ENCODE measurements at regions not wholly inside any gene's neighbourhood (a gene's known extent, or its start where the extent isn't known, plus 50 kb on each side); places are given as distances from the start of the nearest gene placed in this dataset.

DNA sequence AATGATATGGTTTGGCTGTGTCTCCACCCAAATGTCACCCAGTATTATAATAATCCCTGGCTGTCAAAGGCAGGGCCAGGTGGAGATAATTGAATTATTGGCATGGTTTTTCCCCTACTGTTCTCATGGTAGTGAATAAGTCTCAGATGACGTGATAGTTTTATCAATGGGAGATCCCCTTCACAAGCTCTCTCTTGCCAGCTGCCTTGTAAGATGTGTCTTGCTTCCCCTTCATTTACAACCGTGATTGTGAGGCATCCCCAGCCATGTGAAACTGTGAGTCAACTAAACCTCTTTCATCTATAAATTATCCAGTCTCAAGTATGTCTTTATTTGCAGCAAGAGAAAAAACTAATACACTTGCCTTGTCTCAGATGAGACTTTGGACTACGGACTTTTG, 907.3 kb upstream of the MANEA start:
- POLR2A ChIA-PET: no interaction called here
- Histone ChIP-seq H3K27me3 (ENCODE audit: control insufficient read depth, insufficient read depth, low read length) (no peaks in the 10 kb centered on the region), H3K4me3 (ENCODE audit: low read depth, low read length) (no peak overlapping the region), H3K36me3 (ENCODE audit: control insufficient read depth, insufficient read depth, low read length) (no peaks in the 10 kb centered on the region)
- CTCF ChIA-PET: no interaction called here
- TF ChIP-seq, protein P1, sequence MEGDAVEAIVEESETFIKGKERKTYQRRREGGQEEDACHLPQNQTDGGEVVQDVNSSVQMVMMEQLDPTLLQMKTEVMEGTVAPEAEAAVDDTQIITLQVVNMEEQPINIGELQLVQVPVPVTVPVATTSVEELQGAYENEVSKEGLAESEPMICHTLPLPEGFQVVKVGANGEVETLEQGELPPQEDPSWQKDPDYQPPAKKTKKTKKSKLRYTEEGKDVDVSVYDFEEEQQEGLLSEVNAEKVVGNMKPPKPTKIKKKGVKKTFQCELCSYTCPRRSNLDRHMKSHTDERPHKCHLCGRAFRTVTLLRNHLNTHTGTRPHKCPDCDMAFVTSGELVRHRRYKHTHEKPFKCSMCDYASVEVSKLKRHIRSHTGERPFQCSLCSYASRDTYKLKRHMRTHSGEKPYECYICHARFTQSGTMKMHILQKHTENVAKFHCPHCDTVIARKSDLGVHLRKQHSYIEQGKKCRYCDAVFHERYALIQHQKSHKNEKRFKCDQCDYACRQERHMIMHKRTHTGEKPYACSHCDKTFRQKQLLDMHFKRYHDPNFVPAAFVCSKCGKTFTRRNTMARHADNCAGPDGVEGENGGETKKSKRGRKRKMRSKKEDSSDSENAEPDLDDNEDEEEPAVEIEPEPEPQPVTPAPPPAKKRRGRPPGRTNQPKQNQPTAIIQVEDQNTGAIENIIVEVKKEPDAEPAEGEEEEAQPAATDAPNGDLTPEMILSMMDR (IDR thresholded peaks at IDR 0.05; ENCODE audit: insufficient read depth, low read depth, low read length): no peak
- no peak for DNase-seq (ENCODE audit: low read depth)

DNA sequence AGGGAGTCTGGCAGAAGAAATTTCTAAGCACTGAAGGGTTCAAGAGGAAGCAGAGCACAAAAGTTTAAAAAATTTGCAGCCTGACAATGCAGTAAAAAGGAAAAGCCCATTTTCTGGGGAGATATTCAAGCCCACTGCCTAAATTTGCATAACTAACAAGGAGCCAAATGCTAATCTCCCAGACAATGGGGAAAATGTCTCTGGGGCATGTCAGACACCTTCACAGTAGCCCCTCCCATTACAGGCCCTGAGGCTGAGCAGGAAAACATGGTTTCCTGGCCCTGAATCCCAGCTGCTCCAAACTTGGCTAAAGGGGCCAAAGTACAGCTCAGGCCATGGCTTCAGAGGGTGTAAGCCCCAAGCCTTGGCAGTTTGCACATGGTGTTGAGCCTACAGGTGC, 908.5 kb upstream of the MANEA start:
- TF ChIP-seq, protein P1 (IDR thresholded peaks at IDR 0.05; ENCODE audit: insufficient read depth, low read depth, low read length): no peak
- DNase-seq (ENCODE audit: low read depth): no peak
- CTCF ChIA-PET: no interaction called here
- Histone ChIP-seq H3K36me3 (ENCODE audit: control insufficient read depth, insufficient read depth, low read length) (no peaks in the 10 kb centered on the region), H3K27me3 (ENCODE audit: control insufficient read depth, insufficient read depth, low read length) (no peaks in the 10 kb centered on the region), H3K4me3 (ENCODE audit: low read depth, low read length) (no peak overlapping the region)
- POLR2A ChIA-PET: no interaction called here

DNA sequence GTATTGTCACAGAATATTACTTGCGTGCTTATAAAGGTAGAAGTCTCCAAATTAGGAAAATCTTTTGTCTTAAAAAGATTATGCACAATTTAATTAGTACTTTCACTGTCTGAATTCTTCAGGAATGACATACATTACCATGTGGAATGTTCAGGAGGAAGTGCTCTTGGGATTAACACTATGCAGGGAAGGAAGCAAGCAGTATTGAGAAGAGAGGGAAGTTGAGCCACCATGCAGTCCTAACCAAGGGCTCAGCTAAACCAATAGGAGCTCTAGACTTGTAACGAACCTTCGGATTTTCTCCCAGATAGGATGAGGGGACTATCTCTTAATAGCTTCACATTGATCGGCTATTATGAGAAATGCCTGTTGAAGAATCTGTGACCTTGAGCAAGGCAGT, 918.4 kb upstream of the MANEA start:
- Histone ChIP-seq H3K36me3 (ENCODE audit: control insufficient read depth, insufficient read depth, low read length) (no peaks in the 10 kb centered on the region), H3K4me3 (ENCODE audit: low read depth, low read length) (no peak overlapping the region), H3K27me3 (ENCODE audit: control insufficient read depth, insufficient read depth, low read length) (no peaks in the 10 kb centered on the region)
- POLR2A ChIA-PET: no interaction called here
- CTCF ChIA-PET: no interaction called here
- TF ChIP-seq, protein P1 (IDR thresholded peaks at IDR 0.05; ENCODE audit: insufficient read depth, low read depth, low read length): no peak
- DNase-seq (ENCODE audit: low read depth): no peak

DNA sequence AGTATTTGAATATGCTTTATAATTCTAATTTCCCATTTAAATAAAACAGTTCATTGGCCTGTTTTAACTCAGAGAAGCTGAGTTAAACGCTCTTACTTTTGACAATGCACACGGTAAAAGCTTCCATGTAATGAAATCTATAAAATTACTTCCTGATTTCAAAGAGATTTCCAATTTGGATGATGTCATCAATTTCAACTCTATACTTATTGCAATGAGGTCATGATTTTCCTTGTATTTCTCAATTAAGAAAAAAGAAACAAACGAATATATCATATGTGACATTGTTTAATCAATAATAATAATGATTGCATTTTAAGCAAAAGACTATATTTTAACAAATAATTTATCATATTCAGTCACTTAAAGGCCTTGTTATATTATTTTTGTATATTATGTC, 926.1 kb upstream of the MANEA start:
- no peaks in the 10 kb centered on the region for H3K36me3 ChIP-seq (ENCODE audit: control insufficient read depth, insufficient read depth, low read length)
- no peak overlapping the region for H3K4me3 ChIP-seq (ENCODE audit: low read depth, low read length)
- TF ChIP-seq, protein P1 (IDR thresholded peaks at IDR 0.05; ENCODE audit: insufficient read depth, low read depth, low read length): no peak
- DNase-seq (ENCODE audit: low read depth): no peak
- CTCF ChIA-PET: no interaction called here
- POLR2A ChIA-PET: no interaction called here
- no peaks in the 10 kb centered on the region for H3K27me3 ChIP-seq (ENCODE audit: control insufficient read depth, insufficient read depth, low read length)

DNA sequence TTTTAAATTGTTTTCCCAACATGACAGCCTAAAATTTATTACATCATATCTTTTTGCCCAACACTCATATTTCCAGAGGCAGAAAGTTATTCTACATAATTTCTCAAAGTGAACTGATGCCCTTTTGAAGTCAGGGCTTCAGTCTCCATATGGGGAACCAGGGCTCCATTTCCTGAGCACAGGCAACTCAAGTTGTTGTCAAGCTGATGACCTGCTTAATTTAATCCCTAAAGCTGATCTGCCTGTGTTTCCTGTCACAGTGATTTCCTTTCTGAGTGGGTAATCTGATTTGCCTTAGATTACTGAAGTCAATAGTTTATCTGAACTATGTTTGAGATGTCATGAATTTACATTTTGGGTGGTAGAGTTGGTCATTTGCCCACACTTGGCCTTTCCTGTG, 932.1 kb upstream of the MANEA start:
- H3K27me3 ChIP-seq (ENCODE audit: control insufficient read depth, insufficient read depth, low read length): no peaks in the 10 kb centered on the region
- H3K36me3 ChIP-seq (ENCODE audit: control insufficient read depth, insufficient read depth, low read length): no peaks in the 10 kb centered on the region
- no peak overlapping the region for H3K4me3 ChIP-seq (ENCODE audit: low read depth, low read length)
- ChIA-PET POLR2A (no interaction called here), CTCF (no interaction called here)
- TF ChIP-seq, protein P1 (IDR thresholded peaks at IDR 0.05; ENCODE audit: insufficient read depth, low read depth, low read length): no peak
- no peak for DNase-seq (ENCODE audit: low read depth)

Measured in BJ (cell line).